Smooth muscle cell (in vitro differentiated cells): ENCODE measurements at regions not wholly inside any gene's neighbourhood (a gene's known extent, or its start where the extent isn't known, plus 50 kb on each side); places are given as distances from the start of the nearest gene placed in this dataset.

Experiments
- DNase-seq: peaks from one replicate; lab custom pipeline; 2025; ENCODE audit not compliant: unreplicated experiment; lab: John Stamatoyannopoulos, UW
- H2AFZ ChIP-seq: fragments of 200-600 bp; sonication (generic); 2 replicates; pipeline ENCODE4 v1.6.0; 2016; ENCODE audit warnings: antibody characterized with exemption, low read depth, mild to moderate bottlenecking
- H3F3A ChIP-seq: fragments of 200-600 bp; sonication (generic); 2 replicates; pipeline ENCODE4 v1.6.0; 2017; ENCODE audit warnings: antibody characterized with exemption, low read depth
- H3K27ac ChIP-seq: fragments of 200-600 bp; sonication (generic); 2 replicates; pipeline ENCODE4 v1.5.1; 2016; ENCODE audit warnings: low read depth, mild to moderate bottlenecking
- H3K27me3 ChIP-seq: fragments of 200-600 bp; sonication (generic); 2 replicates; pipeline ENCODE4 v1.6.1; 2016; ENCODE audit warnings: low read depth, mild to moderate bottlenecking
- H3K36me3 ChIP-seq: fragments of 200-600 bp; sonication (generic); 2 replicates; pipeline ENCODE4 v1.5.1; 2016; ENCODE audit warnings: low read depth
- H3K4me1 ChIP-seq: fragments of 200-600 bp; sonication (generic); 2 replicates; pipeline ENCODE4 v1.5.1; 2016; ENCODE audit warnings: low read depth
- H3K4me2 ChIP-seq: fragments of 200-600 bp; sonication (generic); 2 replicates; pipeline ENCODE4 v1.6.0; 2016; ENCODE audit warnings: mild to moderate bottlenecking
- H3K4me3 ChIP-seq: fragments of 200-600 bp; sonication (generic); 2 replicates; pipeline ENCODE4 v1.5.1; 2016; ENCODE audit warnings: mild to moderate bottlenecking
- H3K79me2 ChIP-seq: fragments of 200-600 bp; sonication (generic); 2 replicates; pipeline ENCODE4 v1.6.0; 2016; ENCODE audit warnings: low read depth, mild to moderate bottlenecking
- H3K9ac ChIP-seq: fragments of 200-600 bp; sonication (generic); 2 replicates; pipeline ENCODE4 v1.6.0; 2016; ENCODE audit warnings: low read depth
- H3K9me3 ChIP-seq: fragments of 200-600 bp; sonication (generic); replicated peaks from 2 replicates; pipeline ENCODE4 v1.5.1; 2016; ENCODE audit warnings: low read depth
- H4K20me1 ChIP-seq: fragments of 200-600 bp; sonication (generic); 2 replicates; pipeline ENCODE4 v1.6.0; 2016; ENCODE audit warnings: low read depth
- WGBS: methylation state at CpG from one replicate; pipeline ENCODE4 v1.1.7; 2016; ENCODE audit warnings: low lambda C conversion rate; 5-methylcytosine and 5-hydroxymethylcytosine counted together
- TF ChIP-seq, protein P1 (sequence below): fragments of 200-600 bp; sonication (generic); IDR thresholded peaks from 2 replicates; pipeline ENCODE4 v1.5.1; 2017; ENCODE audit warnings: borderline replicate concordance, mild to moderate bottlenecking, antibody characterized with exemption; ENCODE audit not compliant: insufficient read depth, poor library complexity, severe bottlenecking

DNA sequence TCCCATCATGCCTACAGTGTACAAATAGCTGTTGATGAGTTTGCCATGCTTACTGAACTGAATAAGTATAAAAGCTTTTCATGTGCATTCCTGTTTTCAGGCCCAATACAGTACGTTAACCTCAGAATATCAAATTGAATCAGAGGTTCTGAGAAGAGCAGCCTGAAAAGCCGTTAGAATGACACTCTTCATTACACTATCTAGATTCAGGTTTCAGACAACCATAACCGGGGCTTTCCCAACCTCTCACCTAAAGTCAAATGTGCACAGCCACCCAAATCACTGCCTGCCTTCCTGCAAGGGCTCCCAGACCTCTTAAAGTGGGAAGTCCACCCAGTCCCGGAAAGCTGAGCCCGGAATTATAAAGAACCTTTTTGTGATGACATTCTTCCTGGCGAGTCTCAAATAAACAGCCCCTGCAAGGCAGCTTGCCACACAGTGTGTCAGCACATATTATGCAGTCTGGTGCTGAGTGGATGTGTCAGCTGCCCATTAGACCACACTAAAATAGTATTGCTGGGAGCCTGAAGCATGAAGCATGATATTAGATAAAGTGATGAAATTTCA lies 245.8 kb downstream of the TLE4 start:
- H3F3A ChIP-seq, result no peaks in the 10 kb centered on the region
- no peaks in the 10 kb centered on the region for H3K79me2 ChIP-seq
- no peaks in the 10 kb centered on the region for H4K20me1 ChIP-seq
- no peak overlapping the region for H3K4me3 ChIP-seq
- H3K27me3 ChIP-seq, result no peaks in the 10 kb centered on the region
- no peak overlapping the region for H2AFZ ChIP-seq
- H3K9me3 ChIP-seq, result no peaks in the 10 kb centered on the region
- no peak overlapping the region for H3K9ac ChIP-seq
- WGBS, result 57% methylated on average over 6 of the region's 6 CpGs
- no peak overlapping the region for H3K4me2 ChIP-seq
- TF ChIP-seq, protein P1, sequence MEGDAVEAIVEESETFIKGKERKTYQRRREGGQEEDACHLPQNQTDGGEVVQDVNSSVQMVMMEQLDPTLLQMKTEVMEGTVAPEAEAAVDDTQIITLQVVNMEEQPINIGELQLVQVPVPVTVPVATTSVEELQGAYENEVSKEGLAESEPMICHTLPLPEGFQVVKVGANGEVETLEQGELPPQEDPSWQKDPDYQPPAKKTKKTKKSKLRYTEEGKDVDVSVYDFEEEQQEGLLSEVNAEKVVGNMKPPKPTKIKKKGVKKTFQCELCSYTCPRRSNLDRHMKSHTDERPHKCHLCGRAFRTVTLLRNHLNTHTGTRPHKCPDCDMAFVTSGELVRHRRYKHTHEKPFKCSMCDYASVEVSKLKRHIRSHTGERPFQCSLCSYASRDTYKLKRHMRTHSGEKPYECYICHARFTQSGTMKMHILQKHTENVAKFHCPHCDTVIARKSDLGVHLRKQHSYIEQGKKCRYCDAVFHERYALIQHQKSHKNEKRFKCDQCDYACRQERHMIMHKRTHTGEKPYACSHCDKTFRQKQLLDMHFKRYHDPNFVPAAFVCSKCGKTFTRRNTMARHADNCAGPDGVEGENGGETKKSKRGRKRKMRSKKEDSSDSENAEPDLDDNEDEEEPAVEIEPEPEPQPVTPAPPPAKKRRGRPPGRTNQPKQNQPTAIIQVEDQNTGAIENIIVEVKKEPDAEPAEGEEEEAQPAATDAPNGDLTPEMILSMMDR, result no peak
- peaks cover 2% of the 10 kb centered on the region for H3K4me1 ChIP-seq
- DNase-seq, result no peak
- no peaks in the 10 kb centered on the region for H3K36me3 ChIP-seq
- no peak overlapping the region for H3K27ac ChIP-seq

DNA sequence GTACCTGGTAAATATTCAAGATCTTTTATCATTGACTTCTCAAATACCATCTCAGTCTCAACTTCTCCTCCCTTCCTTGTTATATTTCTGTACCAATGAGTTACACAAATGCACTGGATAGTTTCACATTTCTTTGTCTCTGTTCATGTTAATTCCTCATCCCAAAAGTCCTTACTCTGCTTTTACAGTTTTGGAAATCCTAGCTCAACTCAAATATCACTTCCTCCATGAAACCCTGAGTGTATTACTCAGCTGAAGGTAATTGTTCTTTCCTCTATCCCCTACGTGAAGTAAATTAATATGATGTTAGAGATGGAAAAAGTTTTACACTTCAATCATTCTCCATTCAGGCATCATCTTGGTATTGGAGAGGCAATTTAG lies 241.5 kb downstream of the TLE4 start:
- H3K4me2 ChIP-seq, result no peak overlapping the region
- H3K4me1 ChIP-seq, result peaks cover 13% of the 10 kb centered on the region

DNA sequence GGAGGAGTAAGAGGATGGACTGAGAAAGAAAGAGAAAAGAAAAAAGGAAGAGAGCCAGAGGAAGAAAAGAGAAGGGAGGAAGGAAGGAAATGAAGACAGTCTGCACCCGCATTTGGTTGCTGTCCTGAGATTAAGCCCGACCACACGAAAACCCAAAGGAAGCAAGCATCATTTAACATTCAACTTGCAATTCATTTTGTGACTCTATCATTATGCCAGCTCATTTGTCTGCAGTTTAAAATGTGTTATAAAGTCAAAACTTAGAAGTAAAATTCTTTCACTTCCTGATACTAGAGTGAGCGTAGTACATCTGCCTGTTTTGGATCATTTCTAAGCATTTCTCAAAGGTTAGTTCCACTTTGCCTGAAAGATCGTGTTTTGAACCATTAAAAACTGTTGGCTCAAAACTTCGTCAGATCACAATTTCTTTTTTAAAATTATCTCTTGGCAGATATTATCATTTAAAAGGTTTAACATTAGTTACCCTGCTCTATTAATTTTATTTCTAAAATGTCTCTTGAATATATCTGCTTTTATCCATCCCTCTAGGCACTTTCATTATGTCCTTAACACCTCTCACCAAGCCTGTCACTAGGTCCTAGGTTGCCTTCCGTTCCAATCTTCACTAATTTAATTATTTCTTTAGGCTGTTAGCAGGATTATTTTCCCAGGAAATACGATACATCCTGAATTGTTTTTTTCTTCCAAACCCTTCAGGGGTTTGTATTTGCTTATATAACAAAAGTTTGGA lies 240.9 kb downstream of the TLE4 start:
- Histone ChIP-seq H4K20me1 (no peaks in the 10 kb centered on the region), H3K9ac (no peak overlapping the region), H3K36me3 (no peaks in the 10 kb centered on the region), H3K27me3 (no peaks in the 10 kb centered on the region), H3K9me3 (no peaks in the 10 kb centered on the region), H3K27ac (peak overlapping the region; percentile 2), H3K4me2 (peak overlapping the region; percentile 38), H3K4me3 (no peak overlapping the region), H3K4me1 (peaks cover 13% of the 10 kb centered on the region), H2AFZ (no peak overlapping the region), H3F3A (no peaks in the 10 kb centered on the region), H3K79me2 (no peaks in the 10 kb centered on the region)
- TF ChIP-seq, protein P1, result no peak
- WGBS, result 66% methylated on average over 8 of the region's 8 CpGs
- DNase-seq, result no peak

More for the DNA sequence above, 241.5 kb downstream of the TLE4 start:
- Histone ChIP-seq H3F3A (no peaks in the 10 kb centered on the region), H3K27ac (no peak overlapping the region), H3K27me3 (no peaks in the 10 kb centered on the region), H3K79me2 (no peaks in the 10 kb centered on the region), H3K36me3 (no peaks in the 10 kb centered on the region), H3K4me3 (no peak overlapping the region), H2AFZ (no peak overlapping the region), H3K9ac (no peak overlapping the region), H4K20me1 (no peaks in the 10 kb centered on the region), H3K9me3 (no peaks in the 10 kb centered on the region)
- TF ChIP-seq, protein P1, result no peak
- WGBS, result 66% methylated on average over 1 of the region's 1 CpG
- DNase-seq, result no peak
